Endothelial cell of umbilical vein (primary cell): ENCODE measurements at regions not wholly inside any gene's neighbourhood (a gene's known extent, or its start where the extent isn't known, plus 50 kb on each side); places are given as distances from the start of the nearest gene placed in this dataset.

Source experiments
- FOS ChIP-seq: IDR thresholded peaks from 2 replicates; pipeline ENCODE4 v1.6.1; 2011; ENCODE audit warnings: mild to moderate bottlenecking, low read length, moderate library complexity, borderline replicate concordance; ENCODE audit not compliant: insufficient read depth
- POLR2A ChIP-seq: IDR thresholded peaks from 2 replicates; pipeline ENCODE4 v1.6.1; 2012; ENCODE audit warnings: low read depth, mild to moderate bottlenecking, control low read depth, low read length
- TF ChIP-seq, protein P1 (sequence below), 2 donors: IDR thresholded peaks; 1 replicate in 1 of 2; 2 replicates in 1 of 2; pipeline ENCODE4 v1.5.1; 2011; ENCODE audit warnings: low read length in 2 of 2, mild to moderate bottlenecking in 2 of 2, moderate library complexity in 2 of 2, control low read depth in 1 of 2, inconsistent platforms in 1 of 2, low read depth in 1 of 2; ENCODE audit not compliant: insufficient read depth in 1 of 2; ENCODE audit errors: extremely low read depth in 1 of 2
- TF ChIP-seq, protein P2 (sequence below): IDR thresholded peaks from 2 replicates; pipeline ENCODE4 v1.6.1; 2011; ENCODE audit not compliant: insufficient read depth, insufficient read length

DNA sequence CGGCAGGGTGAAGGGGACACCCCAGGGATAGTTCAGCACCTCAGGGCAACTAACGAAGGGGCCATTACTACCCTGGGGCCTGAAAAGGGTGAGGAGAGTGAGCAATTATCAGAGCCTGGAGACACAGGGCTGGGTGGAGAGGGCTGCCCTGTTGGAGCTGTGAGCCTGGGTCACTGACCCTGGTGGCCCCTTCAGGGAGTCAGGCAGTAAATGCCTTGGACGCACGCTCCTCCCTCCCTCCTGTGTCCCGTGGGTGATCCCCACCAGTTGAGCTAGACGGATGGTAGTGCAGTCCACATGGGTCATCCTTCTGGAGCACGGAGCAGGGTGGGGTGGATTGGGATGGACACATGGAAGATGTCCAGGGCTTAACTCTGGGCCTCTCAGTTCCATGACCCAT, 305.3 kb downstream of the PTPRU start:
- TF ChIP-seq, protein P1, sequence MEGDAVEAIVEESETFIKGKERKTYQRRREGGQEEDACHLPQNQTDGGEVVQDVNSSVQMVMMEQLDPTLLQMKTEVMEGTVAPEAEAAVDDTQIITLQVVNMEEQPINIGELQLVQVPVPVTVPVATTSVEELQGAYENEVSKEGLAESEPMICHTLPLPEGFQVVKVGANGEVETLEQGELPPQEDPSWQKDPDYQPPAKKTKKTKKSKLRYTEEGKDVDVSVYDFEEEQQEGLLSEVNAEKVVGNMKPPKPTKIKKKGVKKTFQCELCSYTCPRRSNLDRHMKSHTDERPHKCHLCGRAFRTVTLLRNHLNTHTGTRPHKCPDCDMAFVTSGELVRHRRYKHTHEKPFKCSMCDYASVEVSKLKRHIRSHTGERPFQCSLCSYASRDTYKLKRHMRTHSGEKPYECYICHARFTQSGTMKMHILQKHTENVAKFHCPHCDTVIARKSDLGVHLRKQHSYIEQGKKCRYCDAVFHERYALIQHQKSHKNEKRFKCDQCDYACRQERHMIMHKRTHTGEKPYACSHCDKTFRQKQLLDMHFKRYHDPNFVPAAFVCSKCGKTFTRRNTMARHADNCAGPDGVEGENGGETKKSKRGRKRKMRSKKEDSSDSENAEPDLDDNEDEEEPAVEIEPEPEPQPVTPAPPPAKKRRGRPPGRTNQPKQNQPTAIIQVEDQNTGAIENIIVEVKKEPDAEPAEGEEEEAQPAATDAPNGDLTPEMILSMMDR (IDR thresholded peaks at IDR 0.05; ENCODE audit: extremely low read depth in 1 of 2, insufficient read depth in 1 of 2, low read depth in 1 of 2, low read length in 2 of 2), result no peak
- TF ChIP-seq POLR2A (no peak), FOS (no peak)
- TF ChIP-seq, protein P2, sequence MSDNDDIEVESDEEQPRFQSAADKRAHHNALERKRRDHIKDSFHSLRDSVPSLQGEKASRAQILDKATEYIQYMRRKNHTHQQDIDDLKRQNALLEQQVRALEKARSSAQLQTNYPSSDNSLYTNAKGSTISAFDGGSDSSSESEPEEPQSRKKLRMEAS, result no peak
